HepG2 (cell line): ENCODE measurements at regions not wholly inside any gene's neighbourhood (a gene's known extent, or its start where the extent isn't known, plus 50 kb on each side); places are given as distances from the start of the nearest gene placed in this dataset.

Experiments
- ATAC-seq: fragments of 200-7000 bp; cut with Tn5 transposase; 3 replicates; pipeline ENCODE4 v1.9.1; 2020; ENCODE audit warnings: mild to moderate bottlenecking, moderate library complexity
- BruUV-seq: library from RNA; stranded (reverse); fragments of 400-500 nt; replicated peaks from 2 replicates; lab custom pipeline; 2021; lab: Mats Ljungman, UMichigan
- CTCF ChIA-PET: fragments of 300-600 bp; formaldehyde crosslinking; extraction: SDS; loops from one replicate; lab custom pipeline; 2021; ENCODE audit warnings: low total read pairs, inconsistent platforms, low intra/inter-chr PET ratio; lab: Yijun Ruan, JAX
- POLR2A ChIA-PET: fragments of 350-600 bp; sonication (Branson Sonifier 250); formaldehyde crosslinking; loops from one replicate; lab custom pipeline; 2020; ENCODE audit warnings: antibody characterized with exemption, inconsistent platforms; lab: Yijun Ruan, JAX
- DNase-seq: peaks from one replicate; pipeline ENCODE4 v3.0.0-alpha.2; 2015; ENCODE audit warnings: low spot score
- FAIRE-seq: peaks from 3 replicates; lab custom pipeline; 2011; peaks lifted over from hg19 to GRCh38; lab: Jason Lieb, UNC
- H2AFZ ChIP-seq: one replicate; pipeline ENCODE4 v1.6.1; 2011; ENCODE audit warnings: low read length, inconsistent platforms
- H3K27ac ChIP-seq: fragments of 300-600 bp; 3 replicates; pipeline ENCODE4 v1.8.0; 2011; ENCODE audit warnings: mixed run types, mild to moderate bottlenecking, mixed read lengths, low read length, inconsistent platforms; ENCODE audit not compliant: insufficient read depth; ENCODE audit errors: extremely low read length
- H3K27me3 ChIP-seq, 2 experiments: fragments of 200-600 bp in 1 of 2; 2 replicates in 1 of 2; 3 replicates in 1 of 2; pipeline versions ENCODE4 v1.6.0 to v1.8.0; 2011; ENCODE audit warnings: low read length in 2 of 2, mild to moderate bottlenecking in 2 of 2, moderate library complexity in 2 of 2, inconsistent platforms in 1 of 2; ENCODE audit not compliant: insufficient read depth in 2 of 2, control insufficient read depth in 1 of 2
- H3K36me3 ChIP-seq, 2 experiments: fragments of 200-600 bp in 1 of 2; replicated peaks in 1 of 2; 2 replicates in 1 of 2; 3 replicates in 1 of 2; pipeline versions ENCODE4 v1.5.1 to v1.8.0; 2011; ENCODE audit warnings: low read length in 2 of 2, inconsistent platforms in 1 of 2; ENCODE audit not compliant: insufficient read depth in 2 of 2, control insufficient read depth in 1 of 2
- H3K4me1 ChIP-seq: 2 replicates; pipeline ENCODE4 v1.5.1; 2012; ENCODE audit warnings: low read length, inconsistent platforms; ENCODE audit not compliant: insufficient read depth
- H3K4me2 ChIP-seq: 2 replicates; pipeline ENCODE4 v1.6.0; 2011; ENCODE audit warnings: low read depth, low read length, inconsistent platforms
- H3K4me3 ChIP-seq, 3 experiments: fragments of 200-600 bp in 1 of 3; sonication (generic), shearing (Covaris generic) in 1 of 3; replicated peaks in 1 of 3; 2 replicates each; pipeline ENCODE4 v1.5.1; 2011 to 2016; ENCODE audit warnings: low read length in 3 of 3, inconsistent platforms in 2 of 3, low read depth in 2 of 3, mild to moderate bottlenecking in 2 of 3, control low read depth in 1 of 3, mixed read lengths in 1 of 3; ENCODE audit not compliant: insufficient read depth in 1 of 3
- H3K79me2 ChIP-seq: one replicate; pipeline ENCODE4 v1.6.1; 2011; ENCODE audit warnings: low read length, inconsistent platforms; ENCODE audit not compliant: insufficient read depth
- H3K9ac ChIP-seq: 2 replicates; pipeline ENCODE4 v1.6.0; 2011; ENCODE audit warnings: mild to moderate bottlenecking, low read depth, low read length, inconsistent platforms; ENCODE audit not compliant: insufficient read depth
- H3K9me3 ChIP-seq: 2 replicates; pipeline ENCODE4 v1.5.1; 2012; ENCODE audit warnings: mild to moderate bottlenecking, low read length
- H4K20me1 ChIP-seq: 2 replicates; pipeline ENCODE4 v1.6.0; 2011; ENCODE audit warnings: inconsistent platforms, mild to moderate bottlenecking, low read length, moderate library complexity; ENCODE audit not compliant: insufficient read depth
- ATF1 ChIP-seq: IDR thresholded peaks from 2 replicates; pipeline ENCODE4 v1.6.1; 2016; ENCODE audit warnings: mild to moderate bottlenecking, control low read depth
- ATM ChIP-seq: fragments of 450-650 bp; IDR thresholded peaks from 2 replicates; pipeline ENCODE4 v1.7.1; 2017; ENCODE audit warnings: mild to moderate bottlenecking, borderline replicate concordance
- CENPBD1 ChIP-seq: sonication (generic); formaldehyde crosslinking; IDR thresholded peaks from 2 replicates; pipeline ENCODE4 v1.8.0; 2022; ENCODE audit warnings: missing genetic modification reagents, low read depth, mild to moderate bottlenecking, borderline replicate concordance
- EEA1 ChIP-seq: sonication (generic); formaldehyde crosslinking; IDR thresholded peaks from 2 replicates; pipeline ENCODE4 v1.5.1; 2020; ENCODE audit warnings: mild to moderate bottlenecking, missing genetic modification reagents, borderline replicate concordance
- MIER2 ChIP-seq: IDR thresholded peaks from 2 replicates; pipeline ENCODE4 v1.6.1; 2016; ENCODE audit warnings: missing biosample characterization, missing genetic modification reagents
- NCOA5 ChIP-seq: sonication (generic); formaldehyde crosslinking; IDR thresholded peaks from 2 replicates; pipeline ENCODE4 v1.4.0; 2020; ENCODE audit warnings: missing genetic modification reagents
- NCOR1 ChIP-seq: fragments of 200-600 bp; sonication (generic); IDR thresholded peaks from 2 replicates; pipeline ENCODE4 v1.7.0; 2017; ENCODE audit warnings: antibody characterized with exemption, low read length, borderline replicate concordance
- NFE2L1 ChIP-seq: sonication (generic); formaldehyde crosslinking; IDR thresholded peaks from 2 replicates; pipeline ENCODE4 v1.4.0; 2020; ENCODE audit warnings: missing genetic modification reagents, mild to moderate bottlenecking, borderline replicate concordance
- SOX13 ChIP-seq, 3 experiments: fragments of 450-650 bp in 1 of 3; sonication (generic) in 1 of 3; formaldehyde crosslinking in 1 of 3; IDR thresholded peaks in 2 of 3; conservative IDR thresholded peaks in 1 of 3; 2 replicates each; pipeline versions ENCODE4 v1.5.0 to v1.6.1; 2016 to 2020; ENCODE audit warnings: antibody characterized with exemption in 1 of 3, mild to moderate bottlenecking in 1 of 3, missing compliant biosample characterization in 1 of 3, missing genetic modification reagents in 1 of 3, moderate library complexity in 1 of 3
- TOPORS ChIP-seq: sonication (generic); formaldehyde crosslinking; IDR thresholded peaks from 2 replicates; pipeline ENCODE4 v1.8.0; 2023; ENCODE audit warnings: mild to moderate bottlenecking, missing genetic modification reagents
- ZNF10 ChIP-seq: sonication (generic); formaldehyde crosslinking; IDR thresholded peaks from 2 replicates; pipeline ENCODE4 v1.4.0; 2020; ENCODE audit warnings: mild to moderate bottlenecking, low read depth, missing genetic modification reagents, borderline replicate concordance
- ZNF24 ChIP-seq: fragments of 450-650 bp; IDR thresholded peaks from 2 replicates; pipeline ENCODE4 v1.6.1; 2017; ENCODE audit warnings: antibody characterized with exemption, mild to moderate bottlenecking
- ZNF354B ChIP-seq: sonication (generic); formaldehyde crosslinking; IDR thresholded peaks from 2 replicates; pipeline ENCODE4 v1.8.0; 2022; ENCODE audit warnings: mild to moderate bottlenecking, missing genetic modification reagents
- ZNF44 ChIP-seq: sonication (generic); formaldehyde crosslinking; IDR thresholded peaks from 2 replicates; pipeline ENCODE4 v1.5.1; 2020; ENCODE audit warnings: mild to moderate bottlenecking, missing genetic modification reagents
- ZNF615 ChIP-seq: sonication (generic); formaldehyde crosslinking; IDR thresholded peaks from 2 replicates; pipeline ENCODE4 v1.5.0; 2020; ENCODE audit warnings: mild to moderate bottlenecking, missing genetic modification reagents, borderline replicate concordance
- in situ Hi-C: cut with HindIII; loops from 2 replicates; pipeline ENCODE4 v1.10.0; 2017; ENCODE audit warnings: low pct_unique_long_range_greater_than_20kb; ENCODE audit not compliant: extremely low pct_ligation_motif_present
- intact Hi-C: fragments of 100-400 bp; cut with micrococcal nuclease; formaldehyde crosslinking; loops from one replicate; pipeline ENCODE4 v1.10.0; 2022; ENCODE audit not compliant: unreplicated experiment
- TF ChIP-seq, protein P1 (sequence below): IDR thresholded peaks from 2 replicates; pipeline ENCODE4 v1.6.1; 2016; ENCODE audit warnings: mild to moderate bottlenecking

DNA sequence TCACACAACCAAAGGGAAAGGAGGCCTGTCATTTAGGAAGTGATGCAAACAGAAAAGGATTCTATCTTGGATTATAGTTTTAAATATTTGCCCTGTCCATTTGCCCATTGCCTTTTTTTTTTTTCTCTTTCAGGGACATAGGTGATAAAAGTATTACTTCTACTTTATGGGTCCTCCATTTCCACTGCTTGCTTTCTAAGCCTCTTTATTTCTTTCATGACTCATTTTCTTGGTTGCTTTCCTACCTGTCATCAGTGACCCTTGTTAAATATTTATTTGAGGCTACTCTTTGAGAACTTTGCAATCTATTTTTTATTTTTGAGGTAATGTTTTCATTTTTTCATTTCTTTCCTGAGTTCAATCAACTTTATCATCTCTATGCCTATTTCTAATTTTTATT, 522.9 kb upstream of the ARRDC3 start:
- ChIA-PET CTCF (no interaction called here), POLR2A (no interaction called here)
- H3K36me3 ChIP-seq, result no peaks in the 10 kb centered on the region
- H3K4me3 ChIP-seq, result no peak overlapping the region
- BruUV-seq, result no TSS peak
- no peak overlapping the region for H3K4me2 ChIP-seq
- H3K4me1 ChIP-seq, result no peaks in the 10 kb centered on the region
- ATAC-seq (no peak), FAIRE-seq (no peak)
- intact Hi-C loops, result no loop called here
- H3K27ac ChIP-seq, result no peak overlapping the region
- H3K27me3 ChIP-seq, result no peaks in the 10 kb centered on the region
- H3K9me3 ChIP-seq, result no peaks in the 10 kb centered on the region
- H3K9ac ChIP-seq, result no peak overlapping the region
- TF ChIP-seq ZNF354B (CRISPR knock-in tag) (no peak), NCOA5 (CRISPR knock-in tag) (no peak), EEA1 (CRISPR knock-in tag) (no peak), NCOR1 (no peak), ATF1 (CRISPR knock-in tag) (no peak), ZNF615 (no peak), ZNF44 (no peak), TOPORS (no peak), ATM (no peak), MIER2 (CRISPR knock-in tag) (no peak), ZNF24 (no peak), SOX13 (IDR thresholded peaks at IDR 0.05) (no peak), SOX13 (CRISPR knock-in tag; conservative IDR thresholded peaks at IDR 0.05 in 1 of 2, IDR thresholded peaks at IDR 0.05 in 1 of 2) (no peak), ZNF10 (CRISPR knock-in tag) (no peak), CENPBD1 (CRISPR knock-in tag) (no peak), NFE2L1 (CRISPR knock-in tag) (no peak)
- TF ChIP-seq, protein P1, sequence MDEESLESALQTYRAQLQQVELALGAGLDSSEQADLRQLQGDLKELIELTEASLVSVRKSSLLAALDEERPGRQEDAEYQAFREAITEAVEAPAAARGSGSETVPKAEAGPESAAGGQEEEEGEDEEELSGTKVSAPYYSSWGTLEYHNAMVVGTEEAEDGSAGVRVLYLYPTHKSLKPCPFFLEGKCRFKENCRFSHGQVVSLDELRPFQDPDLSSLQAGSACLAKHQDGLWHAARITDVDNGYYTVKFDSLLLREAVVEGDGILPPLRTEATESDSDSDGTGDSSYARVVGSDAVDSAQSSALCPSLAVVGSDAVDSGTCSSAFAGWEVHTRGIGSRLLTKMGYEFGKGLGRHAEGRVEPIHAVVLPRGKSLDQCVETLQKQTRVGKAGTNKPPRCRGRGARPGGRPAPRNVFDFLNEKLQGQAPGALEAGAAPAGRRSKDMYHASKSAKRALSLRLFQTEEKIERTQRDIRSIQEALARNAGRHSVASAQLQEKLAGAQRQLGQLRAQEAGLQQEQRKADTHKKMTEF (CRISPR knock-in tag), result no peak
- TF ChIP-seq, all 625 proteins: peak for 0
- Histone ChIP-seq H4K20me1 (no peaks in the 10 kb centered on the region), H2AFZ (no peak overlapping the region), H3K79me2 (no peaks in the 10 kb centered on the region)
- in situ Hi-C loops, result no loop called here
- no peak for DNase-seq
